Mucosa of gallbladder (tissue), 1 donor: ENCODE measurements at regions not wholly inside any gene's neighbourhood (a gene's known extent, or its start where the extent isn't known, plus 50 kb on each side); places are given as distances from the start of the nearest gene placed in this dataset.
"Not testable (repeated sequence)": the region's sequence is repeated elsewhere in the genome, so short reads cannot be mapped to it uniquely, and the experiment has no call there.

Experiments used
- DNase-seq: peaks from one replicate; pipeline ENCODE4 v3.0.0-alpha.2; 2020; ENCODE audit warnings: low spot score
- donor health status: DM: no; HTN: no; CAD: no.

DNA sequence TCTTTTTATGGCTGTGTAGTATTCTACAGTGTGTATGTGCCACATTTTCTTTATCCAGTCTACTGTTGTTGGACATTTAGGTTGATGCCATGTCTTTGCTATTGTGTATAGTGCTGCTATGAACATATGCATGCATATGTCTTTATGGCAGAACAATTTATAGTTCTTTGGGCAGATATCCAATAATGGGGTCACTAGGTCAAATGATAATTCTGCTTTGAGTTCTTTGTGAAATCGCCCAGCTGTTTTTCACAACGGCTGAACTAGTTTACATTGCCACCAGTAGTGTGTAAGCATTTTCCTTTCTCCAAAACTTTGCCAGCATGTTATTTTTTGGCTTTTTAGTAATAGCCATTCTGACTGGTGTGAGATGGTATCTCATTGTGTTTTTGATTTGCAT lies 214.8 kb upstream of the TMEM229A start:
- no peak for DNase-seq

DNA sequence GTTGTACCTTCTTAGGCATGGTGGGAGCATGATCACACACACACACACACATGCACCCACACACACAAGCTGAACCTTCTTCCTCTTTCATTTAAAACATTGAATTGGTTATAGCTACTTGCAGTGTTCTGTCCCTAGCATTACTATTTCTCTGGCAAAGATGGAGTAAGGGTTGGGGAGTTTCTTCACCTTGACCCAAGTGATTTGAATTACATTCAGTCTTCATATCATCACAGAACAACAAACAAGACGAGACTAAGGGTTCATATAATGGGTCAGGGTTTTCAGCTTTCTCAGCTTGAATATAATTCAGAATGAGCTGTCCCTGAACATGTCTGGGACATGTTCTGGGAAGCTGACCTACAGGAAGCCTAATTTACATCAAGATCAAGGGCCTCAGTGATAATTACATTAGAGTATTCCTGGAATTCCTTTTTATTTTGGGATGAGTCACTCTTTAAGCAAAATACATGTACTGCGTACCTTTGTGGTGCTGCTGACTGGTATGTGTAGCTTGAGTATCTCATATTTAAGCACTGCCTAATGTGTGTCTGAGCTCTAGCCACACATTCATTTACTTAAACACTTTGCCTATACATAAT lies 213.5 kb upstream of the TMEM229A start:
- DNase-seq = no peak

GRCh38 chr7:124244469-124244868 lies 211.6 kb upstream of the TMEM229A start:
- not testable (repeated sequence) for DNase-seq

- DNase-seq = no peak
Measured at GRCh38 chr7:124219681-124220080, 186.8 kb upstream of the TMEM229A start.

GRCh38 chr7:124208642-124209041 lies 175.8 kb upstream of the TMEM229A start:
- DNase-seq = no peak

GRCh38 chr7:124208173-124208572 lies 175.3 kb upstream of the TMEM229A start:
- no peak for DNase-seq

GRCh38 chr7:124205526-124205925 lies 172.7 kb upstream of the TMEM229A start:
- no peak for DNase-seq

- DNase-seq = no peak
Measured at GRCh38 chr7:124202546-124202945, 169.7 kb upstream of the TMEM229A start.

- DNase-seq = no peak
Measured at GRCh38 chr7:124201768-124202349, 169.0 kb upstream of the TMEM229A start.

DNA sequence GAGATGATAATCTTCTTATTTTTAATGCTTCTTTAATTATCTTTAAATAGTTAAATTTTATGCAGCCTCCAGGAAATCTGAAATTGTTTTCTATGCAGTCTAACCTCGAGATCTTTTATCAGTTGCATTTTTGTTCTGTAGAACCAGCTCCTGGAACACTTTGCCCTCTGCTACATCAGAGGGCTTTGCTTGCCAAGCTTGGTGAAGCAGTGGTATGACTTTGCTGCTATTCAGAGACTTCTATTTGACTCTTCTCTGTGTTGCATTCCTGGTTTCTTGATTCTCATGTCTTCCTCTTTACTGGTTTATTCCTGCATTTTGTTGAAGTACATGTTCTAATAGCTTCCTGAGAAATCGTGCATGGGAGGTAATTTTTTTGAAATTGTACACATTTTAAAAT lies 163.7 kb upstream of the TMEM229A start:
- DNase-seq = no peak

- DNase-seq = no peak
Measured at GRCh38 chr7:124192885-124193284, 160.0 kb upstream of the TMEM229A start.

- no peak for DNase-seq
Measured at GRCh38 chr7:124191713-124192112, 158.8 kb upstream of the TMEM229A start.

GRCh38 chr7:124191030-124191429 lies 158.2 kb upstream of the TMEM229A start:
- DNase-seq = no peak

DNA sequence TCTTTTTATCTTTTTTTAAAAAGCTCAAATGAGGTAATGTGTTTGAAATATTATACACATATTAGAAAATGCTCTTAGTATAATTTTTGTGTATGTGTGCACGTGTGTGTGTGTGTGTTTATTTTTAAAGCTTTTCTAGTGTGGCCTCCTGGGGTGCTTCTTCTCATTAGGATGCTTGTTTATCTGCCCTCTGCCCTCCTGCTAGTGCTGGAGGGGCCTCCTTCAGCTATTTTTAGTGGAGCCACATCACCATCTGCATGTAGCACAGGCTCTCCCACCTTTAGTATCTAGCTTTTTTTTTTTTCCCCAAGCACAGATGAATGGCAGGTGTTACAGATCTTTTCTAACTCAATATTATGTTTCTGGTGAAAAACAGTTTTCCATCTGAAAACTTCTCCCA lies 155.7 kb upstream of the TMEM229A start:
- DNase-seq = no peak

- DNase-seq = no peak
Measured at GRCh38 chr7:124187962-124188361, 155.1 kb upstream of the TMEM229A start.

DNA sequence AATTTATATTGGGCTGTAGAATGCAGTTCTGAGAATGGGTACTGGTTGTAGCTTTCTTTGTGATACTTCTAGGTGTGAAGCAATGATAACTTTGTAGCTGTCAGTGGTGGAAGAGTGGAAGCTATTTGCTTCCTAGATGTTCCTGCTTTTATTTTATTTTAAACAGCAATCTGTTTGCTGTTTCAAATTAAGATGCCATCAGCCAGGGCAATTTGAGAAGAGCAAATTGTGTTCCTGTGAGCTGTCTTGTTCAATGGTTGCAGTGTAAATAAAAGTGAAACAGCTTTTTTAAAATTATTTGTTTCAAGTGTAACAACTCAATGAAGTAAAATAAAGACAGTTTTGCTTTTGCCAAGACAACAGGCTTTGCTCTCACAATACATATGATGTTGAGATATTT lies 150.8 kb upstream of the TMEM229A start:
- DNase-seq = no peak

- DNase-seq = no peak
Measured at GRCh38 chr7:124179641-124180040, 146.8 kb upstream of the TMEM229A start.

DNA sequence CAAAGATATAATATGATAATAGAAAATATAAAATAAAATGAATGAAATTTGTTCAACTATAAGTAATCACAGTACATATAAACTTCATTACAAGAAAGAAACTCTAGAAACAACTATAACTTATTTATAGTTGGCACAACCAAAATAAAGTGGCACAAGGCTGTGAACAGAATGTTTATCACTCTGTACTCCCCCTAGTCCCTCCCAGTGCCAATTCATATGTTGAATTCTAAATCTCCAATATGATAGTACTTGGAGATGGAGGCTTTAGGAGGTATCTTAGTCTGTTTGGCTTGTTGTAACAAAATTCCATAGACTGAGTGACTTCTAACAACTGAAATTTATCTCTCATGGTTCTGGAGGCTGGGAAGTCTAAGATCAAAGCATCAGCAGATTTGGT lies 145.0 kb upstream of the TMEM229A start:
- DNase-seq = no peak

DNA sequence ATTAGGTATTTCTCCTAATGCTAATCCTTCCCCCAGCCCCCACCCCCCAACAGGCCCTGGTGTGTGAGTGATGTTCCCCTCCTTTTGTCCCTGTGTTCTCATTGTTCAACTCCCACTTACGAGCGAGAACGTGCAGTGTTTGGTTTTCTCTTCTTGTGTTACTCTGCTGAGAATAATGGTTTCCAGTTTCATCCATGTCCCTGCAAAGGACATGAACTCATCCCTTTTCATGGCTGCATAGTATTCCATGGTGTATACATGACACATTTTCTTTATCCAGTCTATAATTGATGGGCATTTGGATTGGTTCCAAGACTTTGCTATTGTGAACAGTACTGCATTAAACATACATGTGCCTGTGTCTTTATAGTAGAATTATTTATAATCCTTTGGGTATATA lies 138.9 kb upstream of the TMEM229A start:
- not testable (repeated sequence) for DNase-seq

GRCh38 chr7:124171068-124171467 lies 138.2 kb upstream of the TMEM229A start:
- DNase-seq = no peak

DNA sequence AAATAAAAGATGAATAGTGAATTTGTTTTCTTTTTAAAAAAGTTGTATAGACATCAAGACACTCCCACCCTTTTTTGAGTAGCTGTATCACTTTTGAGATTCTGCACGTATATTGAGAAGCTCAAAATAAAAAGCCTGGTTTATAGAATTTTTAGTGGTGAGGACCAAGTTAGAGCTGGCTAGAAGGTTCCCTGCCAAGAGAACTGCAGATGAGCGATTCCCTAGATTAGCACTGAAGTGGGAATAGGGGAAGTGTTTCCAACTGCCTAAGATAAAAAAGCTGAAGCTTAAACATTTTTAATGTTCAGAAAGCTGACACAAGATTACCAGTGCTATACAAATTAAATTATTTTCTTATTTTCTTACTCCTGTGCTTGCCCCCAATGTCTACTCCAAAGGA lies 135.7 kb upstream of the TMEM229A start:
- no peak for DNase-seq

DNA sequence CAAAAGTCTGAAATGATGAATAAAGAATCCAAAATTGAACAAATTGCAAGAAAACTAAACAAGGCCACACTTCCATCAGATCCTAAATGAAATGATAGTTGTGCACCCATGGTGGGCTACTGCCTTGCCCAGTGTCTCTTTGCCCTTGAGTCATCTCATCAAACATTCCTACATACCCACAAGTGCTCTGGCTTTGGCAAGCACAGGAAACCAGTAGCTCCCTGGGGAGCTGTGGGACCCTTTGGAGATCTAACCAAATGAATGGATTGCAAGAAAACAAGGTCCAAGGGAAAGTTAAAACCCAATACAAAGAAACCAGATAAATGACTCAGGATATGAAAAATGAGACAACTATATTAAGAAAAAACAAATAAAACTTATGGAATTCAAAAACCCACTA lies 129.8 kb upstream of the TMEM229A start:
- DNase-seq = no peak

DNA sequence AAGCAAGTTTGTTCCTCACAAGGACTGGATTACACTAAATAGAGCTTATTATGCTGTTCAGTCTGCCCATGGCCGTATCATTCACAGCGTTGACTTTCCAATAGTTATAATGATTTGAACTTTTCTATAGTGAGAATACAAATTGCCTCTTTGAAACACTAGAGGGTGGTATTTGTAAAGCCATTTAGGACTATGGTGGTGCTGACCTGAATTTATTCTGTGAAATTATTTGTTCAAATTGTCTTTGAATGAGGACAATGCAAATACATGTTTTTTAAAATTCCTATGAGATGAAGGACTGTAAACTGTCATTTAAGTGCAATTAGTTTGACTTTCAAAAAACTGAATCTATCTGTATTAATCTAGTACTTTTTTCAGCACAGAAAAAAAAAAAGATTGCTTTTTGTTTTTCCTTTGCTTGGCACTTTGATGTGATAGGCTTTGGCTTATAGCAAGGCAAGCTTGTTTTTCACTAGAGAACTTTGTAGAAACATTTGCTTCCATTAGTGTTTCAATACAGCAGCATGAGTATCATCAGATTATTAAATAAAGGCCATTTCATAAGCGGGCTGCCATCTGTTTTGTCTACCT lies 122.7 kb upstream of the TMEM229A start:
- no peak for DNase-seq
